ENCODE measurements at regions not wholly inside any gene's neighbourhood (a gene's known extent, or its start where the extent isn't known, plus 50 kb on each side); places are given as distances from the start of the nearest gene placed in this dataset.

- no peak for TF ChIP-seq TAF1 (IDR thresholded peaks at IDR 0.05; ENCODE audit: borderline replicate concordance, low read depth, low read length)
- no peak for TF ChIP-seq POLR2AphosphoS5 (IDR thresholded peaks at IDR 0.05; ENCODE audit: low read depth, low read length)
- no peak for TF ChIP-seq POLR2A (IDR thresholded peaks at IDR 0.05; ENCODE audit: low read depth, low read length)
Observed at GRCh38 chr3:153640689-153641665, 479.0 kb downstream of the RAP2B start.
